Endodermal cell (in vitro differentiated cells): ENCODE measurements at regions not wholly inside any gene's neighbourhood (a gene's known extent, or its start where the extent isn't known, plus 50 kb on each side); places are given as distances from the start of the nearest gene placed in this dataset.

Source experiments
- DNase-seq: peaks from one replicate; pipeline ENCODE4 v3.0.0-alpha.2; 2017
- H3K27ac ChIP-seq: 2 replicates; pipeline ENCODE4 v1.5.1; 2013; ENCODE audit warnings: mild to moderate bottlenecking, low read depth, low read length, moderate library complexity
- H3K27me3 ChIP-seq: 2 replicates; pipeline ENCODE4 v1.6.1; 2013; ENCODE audit warnings: mild to moderate bottlenecking, low read length, moderate library complexity; ENCODE audit not compliant: insufficient read depth, control insufficient read depth, poor library complexity, severe bottlenecking
- H3K36me3 ChIP-seq: 2 replicates; pipeline ENCODE4 v1.7.0; 2013; ENCODE audit warnings: mild to moderate bottlenecking, low read length, moderate library complexity; ENCODE audit not compliant: control insufficient read depth, insufficient read depth
- H3K4me1 ChIP-seq: one replicate; pipeline ENCODE4 v1.7.0; 2013; ENCODE audit warnings: low read length; ENCODE audit not compliant: control insufficient read depth, insufficient read depth
- H3K4me3 ChIP-seq: 2 replicates; pipeline ENCODE4 v1.5.1; 2013; ENCODE audit warnings: mild to moderate bottlenecking, low read length, moderate library complexity
- H3K9ac ChIP-seq: 2 replicates; pipeline ENCODE4 v1.6.1; 2013; ENCODE audit warnings: mild to moderate bottlenecking, low read length, moderate library complexity; ENCODE audit not compliant: poor library complexity, severe bottlenecking; ENCODE audit errors: extremely low read depth
- H3K9me3 ChIP-seq: 2 replicates; pipeline ENCODE4 v1.6.1; 2013; ENCODE audit warnings: mild to moderate bottlenecking, low read length, moderate library complexity; ENCODE audit not compliant: control insufficient read depth
- H3K27ac Mint-ChIP-seq: 2 replicates; pipeline ENCODE4 v1.8.0; 2020; ENCODE audit warnings: mixed read lengths
- H3K27me3 Mint-ChIP-seq: 2 replicates; pipeline ENCODE4 v1.8.0; 2021; ENCODE audit warnings: mild to moderate bottlenecking, mixed read lengths; ENCODE audit not compliant: insufficient read depth
- H3K36me3 Mint-ChIP-seq: 2 replicates; pipeline ENCODE4 v1.8.0; 2020; ENCODE audit warnings: low read depth, mixed read lengths
- H3K4me1 Mint-ChIP-seq: 2 replicates; pipeline ENCODE4 v1.8.0; 2020; ENCODE audit warnings: mixed read lengths
- H3K4me3 Mint-ChIP-seq: 2 replicates; pipeline ENCODE4 v1.8.0; 2020; ENCODE audit warnings: mild to moderate bottlenecking, moderate library complexity, mixed read lengths
- H3K9me3 Mint-ChIP-seq: 2 replicates; pipeline ENCODE4 v1.8.0; 2020; ENCODE audit warnings: mild to moderate bottlenecking, mixed read lengths
- CTCF ChIP-seq: fragments of 200-600 bp; sonication (generic); conservative IDR thresholded peaks from 2 replicates; pipeline ENCODE4 v1.5.0; 2021; ENCODE audit warnings: antibody characterized with exemption, mild to moderate bottlenecking
- WGBS, 2 experiments: methylation state at CpG; one replicate each; pipeline versions ENCODE4 v1.1.5 to v1.1.7; 2013; ENCODE audit warnings: missing lambda C conversion rate in 2 of 2, mixed read lengths in 1 of 2; ENCODE audit not compliant: insufficient coverage in 1 of 2, insufficient read length in 1 of 2; 5-methylcytosine and 5-hydroxymethylcytosine counted together

DNA sequence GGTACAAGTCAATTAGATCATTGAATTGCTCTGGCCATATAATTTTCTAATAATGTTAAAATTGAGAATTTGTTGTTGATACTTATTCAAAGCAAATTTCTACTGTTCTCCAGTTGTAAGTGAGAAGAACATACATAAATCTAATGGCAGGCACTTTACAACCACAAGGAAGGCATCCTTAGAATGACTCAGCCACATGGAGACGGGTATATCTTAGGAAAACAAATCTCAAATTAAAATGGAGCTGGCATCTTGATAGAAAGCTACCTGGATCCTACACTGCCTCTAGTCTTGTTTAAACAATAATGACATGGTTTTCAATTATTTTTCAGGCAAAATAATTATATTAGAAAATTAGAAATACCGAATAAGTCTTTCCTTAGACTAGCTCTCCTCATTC is 1183.7 kb upstream of the SORCS1 start:
- Histone ChIP-seq H3K27ac (no peak overlapping the region), H3K4me3 (no peak overlapping the region), H3K4me1 (no peaks in the 10 kb centered on the region), H3K9me3 (no peaks in the 10 kb centered on the region), H3K9ac (no peak overlapping the region), H3K36me3 (no peaks in the 10 kb centered on the region), H3K27me3 (no peaks in the 10 kb centered on the region)
- no peaks in the 10 kb centered on the region for H3K36me3 Mint-ChIP-seq
- no peaks in the 10 kb centered on the region for H3K9me3 Mint-ChIP-seq
- H3K4me3 Mint-ChIP-seq = no peak overlapping the region
- no peaks in the 10 kb centered on the region for H3K27me3 Mint-ChIP-seq
- DNase-seq = no peak
- no peak for TF ChIP-seq CTCF
- 86 to 100% methylated on average over 1 to 2 of the region's 2 CpGs for WGBS, 2 experiments
- no peak overlapping the region for H3K27ac Mint-ChIP-seq
- no peaks in the 10 kb centered on the region for H3K4me1 Mint-ChIP-seq

GRCh38 chr10:108346066-108346465 is 1181.6 kb upstream of the SORCS1 start:
- 77 to 100% methylated on average over 1 to 3 of the region's 3 CpGs for WGBS, 2 experiments

GRCh38 chr10:108338146-108338545 is 1173.6 kb upstream of the SORCS1 start:
- no peak overlapping the region for H3K9ac ChIP-seq

More at GRCh38 chr10:108346066-108346465, 1181.6 kb upstream of the SORCS1 start:
- Mint-ChIP-seq H3K4me3 (no peak overlapping the region), H3K27me3 (no peaks in the 10 kb centered on the region), H3K9me3 (no peaks in the 10 kb centered on the region), H3K4me1 (no peaks in the 10 kb centered on the region), H3K36me3 (no peaks in the 10 kb centered on the region), H3K27ac (no peak overlapping the region)
- DNase-seq = no peak
- no peak overlapping the region for H3K4me3 ChIP-seq
- no peaks in the 10 kb centered on the region for H3K27me3 ChIP-seq
- no peak overlapping the region for H3K27ac ChIP-seq
- no peak overlapping the region for H3K9ac ChIP-seq
- H3K9me3 ChIP-seq = peaks cover 8% of the 10 kb centered on the region
- TF ChIP-seq CTCF = no peak
- H3K36me3 ChIP-seq = no peaks in the 10 kb centered on the region
- no peaks in the 10 kb centered on the region for H3K4me1 ChIP-seq

More at GRCh38 chr10:108338146-108338545, 1173.6 kb upstream of the SORCS1 start:
- H3K27ac ChIP-seq = no peak overlapping the region
- Mint-ChIP-seq H3K27ac (no peak overlapping the region), H3K4me3 (no peak overlapping the region), H3K9me3 (no peaks in the 10 kb centered on the region), H3K4me1 (peaks cover 1% of the 10 kb centered on the region), H3K27me3 (peaks cover 1% of the 10 kb centered on the region), H3K36me3 (no peaks in the 10 kb centered on the region)
- no peak for TF ChIP-seq CTCF
- no peaks in the 10 kb centered on the region for H3K27me3 ChIP-seq
- H3K4me1 ChIP-seq = no peaks in the 10 kb centered on the region
- no peaks in the 10 kb centered on the region for H3K36me3 ChIP-seq
- H3K9me3 ChIP-seq = peaks cover 16% of the 10 kb centered on the region
- no peak for DNase-seq
- no peak overlapping the region for H3K4me3 ChIP-seq
